ENCODE measurements at regions not wholly inside any gene's neighbourhood (a gene's known extent, or its start where the extent isn't known, plus 50 kb on each side); places are given as distances from the start of the nearest gene placed in this dataset.

DNA sequence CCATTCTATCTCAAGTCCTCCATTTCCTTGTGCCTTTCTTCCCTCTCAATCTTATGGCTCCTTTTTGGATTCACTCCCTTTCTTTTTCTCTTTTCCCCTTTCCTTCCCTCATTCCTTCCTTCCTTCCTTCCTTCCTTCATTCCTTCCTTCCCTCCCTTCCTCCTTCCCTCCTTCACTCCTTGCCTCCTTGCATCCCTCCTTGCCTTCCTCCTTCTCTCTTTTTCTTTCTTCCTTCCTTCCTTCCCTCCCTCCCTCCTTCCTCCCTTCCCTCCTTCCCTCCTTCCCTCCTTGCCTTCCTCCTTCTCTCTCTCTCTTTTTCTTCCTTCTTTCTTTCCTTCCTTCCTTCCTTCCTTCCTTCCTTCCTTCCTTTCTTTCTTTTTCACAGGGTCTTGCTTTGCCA, 120.1 kb downstream of the SAMD9 start:
- TF ChIP-seq CTCF (IDR thresholded peaks at IDR 0.05) = no peak
- no peak for TF ChIP-seq POLR2A (IDR thresholded peaks at IDR 0.05)
